ENCODE measurements at regions not wholly inside any gene's neighbourhood (a gene's known extent, or its start where the extent isn't known, plus 50 kb on each side); places are given as distances from the start of the nearest gene placed in this dataset.

DNA sequence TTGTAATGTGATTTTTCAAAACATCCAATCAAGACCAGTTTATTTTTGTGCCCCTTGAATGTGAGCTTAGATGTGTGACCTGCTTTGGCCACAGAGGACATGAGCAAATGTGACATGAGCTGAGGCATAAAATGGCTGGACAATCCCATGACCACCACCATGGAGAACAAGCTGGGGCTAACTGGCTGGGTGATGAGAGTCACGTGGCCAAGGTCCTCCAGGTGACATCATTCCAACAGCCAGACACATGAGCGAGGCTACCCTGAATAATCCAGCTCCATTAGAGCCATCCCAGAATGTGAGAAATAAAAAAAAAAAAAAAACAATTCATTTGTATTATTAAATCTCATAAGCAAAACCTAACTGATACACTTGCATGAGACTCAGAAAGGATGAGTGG, 90.4 kb upstream of the LDB2 start:
- Histone ChIP-seq H3K9ac (no peak overlapping the region), H3K27me3 (ENCODE audit: insufficient read depth, low read depth) (no peaks in the 10 kb centered on the region), H3K36me3 (ENCODE audit: insufficient read depth) (no peaks in the 10 kb centered on the region), H3K4me3 (IDR thresholded peaks at IDR 0.05; ENCODE audit: insufficient read depth, low read depth, low read length) (no peak overlapping the region), H3K4me1 (ENCODE audit: low read depth, poor library complexity, severe bottlenecking) (no peaks in the 10 kb centered on the region), H3K27ac (no peak overlapping the region), H2AFZ (ENCODE audit: low read depth) (no peak overlapping the region), H3K79me2 (ENCODE audit: insufficient read depth, low read depth) (no peaks in the 10 kb centered on the region), H4K20me1 (ENCODE audit: insufficient read depth) (no peaks in the 10 kb centered on the region), H3K4me2 (no peak overlapping the region)
- TF ChIP-seq CTCF (conservative IDR thresholded peaks at IDR 0.05; ENCODE audit: low read depth, low read length) = no peak

DNA sequence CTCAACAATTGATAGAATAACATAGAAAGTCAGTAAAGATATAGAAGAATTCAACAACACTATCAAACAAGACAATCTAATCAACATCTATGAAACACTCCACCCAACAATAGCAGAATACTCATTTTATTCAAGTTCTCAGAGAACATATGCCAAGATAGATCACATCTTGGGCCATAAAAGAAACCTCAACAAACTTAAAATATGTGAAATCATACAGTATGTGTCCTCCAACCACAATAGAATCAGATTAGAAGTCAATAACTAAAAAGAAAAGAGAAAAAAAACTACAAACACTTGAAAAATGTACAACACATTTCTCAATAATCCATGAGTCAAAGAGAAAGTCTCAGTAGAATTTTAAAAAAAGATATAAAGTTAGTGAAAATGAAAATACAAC, 78.6 kb upstream of the LDB2 start:
- Histone ChIP-seq H3K4me1 (ENCODE audit: low read depth, poor library complexity, severe bottlenecking) (no peaks in the 10 kb centered on the region), H3K4me2 (no peak overlapping the region), H3K27ac (no peak overlapping the region), H3K9ac (no peak overlapping the region), H3K36me3 (ENCODE audit: insufficient read depth) (no peaks in the 10 kb centered on the region), H3K27me3 (ENCODE audit: insufficient read depth, low read depth) (no peaks in the 10 kb centered on the region), H3K79me2 (ENCODE audit: insufficient read depth, low read depth) (no peaks in the 10 kb centered on the region), H4K20me1 (ENCODE audit: insufficient read depth) (no peaks in the 10 kb centered on the region), H2AFZ (ENCODE audit: low read depth) (no peak overlapping the region), H3K4me3 (IDR thresholded peaks at IDR 0.05; ENCODE audit: insufficient read depth, low read depth, low read length) (no peak overlapping the region)
- no peak for TF ChIP-seq CTCF (conservative IDR thresholded peaks at IDR 0.05; ENCODE audit: low read depth, low read length)

DNA sequence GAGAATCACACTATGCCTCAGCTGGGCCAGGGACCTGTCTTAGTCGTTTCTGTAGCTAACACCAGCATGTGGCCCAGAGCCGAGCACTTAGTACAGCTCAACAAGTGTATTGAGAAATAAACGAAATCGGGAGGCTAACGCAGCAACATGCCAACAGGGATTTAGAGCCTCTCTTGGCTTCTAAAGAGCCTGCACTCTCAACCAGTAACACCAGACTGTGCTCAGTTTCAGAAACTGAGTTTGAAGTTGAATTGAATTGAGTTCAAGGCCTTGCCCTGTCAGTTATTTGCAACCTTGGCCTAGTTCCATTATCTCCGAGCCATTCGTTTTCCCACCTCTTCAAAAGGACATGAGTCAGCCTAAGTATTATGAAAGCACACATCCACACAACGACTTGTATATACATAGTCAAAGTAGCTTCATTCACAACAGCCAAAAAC, 71.3 kb upstream of the LDB2 start:
- Histone ChIP-seq H4K20me1 (ENCODE audit: insufficient read depth) (no peaks in the 10 kb centered on the region), H2AFZ (ENCODE audit: low read depth) (no peak overlapping the region), H3K4me1 (ENCODE audit: low read depth, poor library complexity, severe bottlenecking) (no peaks in the 10 kb centered on the region), H3K36me3 (ENCODE audit: insufficient read depth) (no peaks in the 10 kb centered on the region), H3K9ac (no peak overlapping the region), H3K4me2 (no peak overlapping the region), H3K4me3 (IDR thresholded peaks at IDR 0.05; ENCODE audit: insufficient read depth, low read depth, low read length) (no peak overlapping the region), H3K27me3 (ENCODE audit: insufficient read depth, low read depth) (no peaks in the 10 kb centered on the region), H3K27ac (no peak overlapping the region), H3K79me2 (ENCODE audit: insufficient read depth, low read depth) (no peaks in the 10 kb centered on the region)
- no peak for TF ChIP-seq CTCF (conservative IDR thresholded peaks at IDR 0.05; ENCODE audit: low read depth, low read length)

DNA sequence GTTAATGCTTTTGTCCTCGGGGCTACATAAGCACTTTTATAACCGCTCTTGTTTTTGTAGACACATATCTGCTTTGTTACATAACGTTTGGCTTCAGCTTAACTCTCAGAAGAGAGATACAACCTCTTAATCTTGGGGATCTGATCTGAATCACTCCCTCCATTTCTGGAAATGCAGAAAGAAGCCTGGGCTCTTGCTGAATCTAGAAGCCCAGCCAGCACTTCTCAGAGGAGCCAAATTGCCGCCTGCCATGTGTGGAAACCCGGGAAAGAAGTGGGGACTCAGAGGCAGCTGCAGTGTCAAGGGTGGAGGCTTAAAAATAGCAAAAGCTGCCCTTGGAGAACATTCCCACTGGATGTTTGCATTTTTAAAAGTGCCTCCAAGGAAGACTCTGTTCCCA, 69.3 kb upstream of the LDB2 start:
- no peak for TF ChIP-seq CTCF (conservative IDR thresholded peaks at IDR 0.05; ENCODE audit: low read depth, low read length)
- H3K4me2 ChIP-seq = no peak overlapping the region

More for the DNA sequence above, 69.3 kb upstream of the LDB2 start:
- Histone ChIP-seq H3K79me2 (ENCODE audit: insufficient read depth, low read depth) (no peaks in the 10 kb centered on the region), H3K27ac (no peak overlapping the region), H3K36me3 (ENCODE audit: insufficient read depth) (no peaks in the 10 kb centered on the region), H2AFZ (ENCODE audit: low read depth) (no peak overlapping the region), H3K4me3 (IDR thresholded peaks at IDR 0.05; ENCODE audit: insufficient read depth, low read depth, low read length) (no peak overlapping the region), H4K20me1 (ENCODE audit: insufficient read depth) (no peaks in the 10 kb centered on the region), H3K4me1 (ENCODE audit: low read depth, poor library complexity, severe bottlenecking) (no peaks in the 10 kb centered on the region), H3K27me3 (ENCODE audit: insufficient read depth, low read depth) (no peaks in the 10 kb centered on the region), H3K9ac (no peak overlapping the region)
